C4-2B (cell line): ENCODE measurements at regions not wholly inside any gene's neighbourhood (a gene's known extent, or its start where the extent isn't known, plus 50 kb on each side); places are given as distances from the start of the nearest gene placed in this dataset.

Source experiments
- ZFX ChIP-seq: fragments of 450-650 bp; IDR thresholded peaks from 2 replicates; pipeline ENCODE4 v1.6.1; 2017
- TF ChIP-seq, protein P1 (sequence below): fragments of 450-650 bp; conservative IDR thresholded peaks from 2 replicates; pipeline ENCODE4 v1.5.1; 2017; ENCODE audit warnings: mild to moderate bottlenecking

- TF ChIP-seq, protein P1, sequence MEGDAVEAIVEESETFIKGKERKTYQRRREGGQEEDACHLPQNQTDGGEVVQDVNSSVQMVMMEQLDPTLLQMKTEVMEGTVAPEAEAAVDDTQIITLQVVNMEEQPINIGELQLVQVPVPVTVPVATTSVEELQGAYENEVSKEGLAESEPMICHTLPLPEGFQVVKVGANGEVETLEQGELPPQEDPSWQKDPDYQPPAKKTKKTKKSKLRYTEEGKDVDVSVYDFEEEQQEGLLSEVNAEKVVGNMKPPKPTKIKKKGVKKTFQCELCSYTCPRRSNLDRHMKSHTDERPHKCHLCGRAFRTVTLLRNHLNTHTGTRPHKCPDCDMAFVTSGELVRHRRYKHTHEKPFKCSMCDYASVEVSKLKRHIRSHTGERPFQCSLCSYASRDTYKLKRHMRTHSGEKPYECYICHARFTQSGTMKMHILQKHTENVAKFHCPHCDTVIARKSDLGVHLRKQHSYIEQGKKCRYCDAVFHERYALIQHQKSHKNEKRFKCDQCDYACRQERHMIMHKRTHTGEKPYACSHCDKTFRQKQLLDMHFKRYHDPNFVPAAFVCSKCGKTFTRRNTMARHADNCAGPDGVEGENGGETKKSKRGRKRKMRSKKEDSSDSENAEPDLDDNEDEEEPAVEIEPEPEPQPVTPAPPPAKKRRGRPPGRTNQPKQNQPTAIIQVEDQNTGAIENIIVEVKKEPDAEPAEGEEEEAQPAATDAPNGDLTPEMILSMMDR, result no peak
- TF ChIP-seq ZFX, result no peak
These were observed 430.4 kb upstream of the TRIB2 start for GRCh38 chr2:12286347-12286746.
